Left hindlimb (tissue), 1 donor: ENCODE measurements at regions not wholly inside any gene's neighbourhood (a gene's known extent, or its start where the extent isn't known, plus 50 kb on each side); places are given as distances from the start of the nearest gene placed in this dataset.

Experiments
- DNase-seq: peaks from one replicate; pipeline ENCODE4 v3.0.0-alpha.2; 2018

GRCh38 chr7:84274029-84274638, 79.5 kb upstream of the SEMA3A start:
- DNase-seq: no peak

GRCh38 chr7:84271543-84271942, 77.0 kb upstream of the SEMA3A start:
- no peak for DNase-seq

- DNase-seq: no peak
Measured at GRCh38 chr7:84264396-84264795, 69.8 kb upstream of the SEMA3A start.

- no peak for DNase-seq
Measured at GRCh38 chr7:84263106-84263505, 68.5 kb upstream of the SEMA3A start.

GRCh38 chr7:84261509-84261908, 66.9 kb upstream of the SEMA3A start:
- DNase-seq: no peak

- DNase-seq: no peak
Measured at GRCh38 chr7:84258628-84259027, 64.0 kb upstream of the SEMA3A start.

GRCh38 chr7:84256571-84256971, 62.0 kb upstream of the SEMA3A start:
- no peak for DNase-seq

GRCh38 chr7:84251277-84251781, 56.7 kb upstream of the SEMA3A start:
- DNase-seq: peak; percentile 48

GRCh38 chr7:84250452-84250851, 55.9 kb upstream of the SEMA3A start:
- DNase-seq: no peak

GRCh38 chr7:84249656-84250055, 55.1 kb upstream of the SEMA3A start:
- no peak for DNase-seq

GRCh38 chr7:84248843-84249242, 54.3 kb upstream of the SEMA3A start:
- no peak for DNase-seq

GRCh38 chr7:84248267-84248666, 53.7 kb upstream of the SEMA3A start:
- no peak for DNase-seq

GRCh38 chr7:84247591-84247990, 53.0 kb upstream of the SEMA3A start:
- no peak for DNase-seq

- no peak for DNase-seq
Measured at GRCh38 chr7:84245835-84246234, 51.2 kb upstream of the SEMA3A start.
